Thoracic aorta (tissue), 2 donors: ENCODE measurements at regions not wholly inside any gene's neighbourhood (a gene's known extent, or its start where the extent isn't known, plus 50 kb on each side); places are given as distances from the start of the nearest gene placed in this dataset.

Source experiments
- ATAC-seq: fragments of 150-250 bp; one replicate; pipeline ENCODE4 v1.8.0; 2017; ENCODE audit warnings: low read depth; ENCODE audit not compliant: insufficient number of reproducible peaks, low FRiP score
- DNase-seq: peaks from one replicate; pipeline ENCODE4 v3.0.0-alpha.2; 2020; ENCODE audit warnings: low spot score
- H3K27ac ChIP-seq, 2 donors: fragments of 200-600 bp; sonication (generic); 1 replicate in 1 of 2; 2 replicates in 1 of 2; pipeline ENCODE4 v1.5.1; 2016; ENCODE audit warnings: mild to moderate bottlenecking in 2 of 2, moderate library complexity in 2 of 2
- H3K27me3 ChIP-seq: fragments of 200-600 bp; sonication (generic); replicated peaks from 2 replicates; pipeline ENCODE4 v1.6.0; 2016; ENCODE audit warnings: mild to moderate bottlenecking; ENCODE audit not compliant: insufficient read depth
- H3K36me3 ChIP-seq: fragments of 200-600 bp; sonication (generic); one replicate; pipeline ENCODE4 v1.5.1; 2016
- H3K4me1 ChIP-seq, 2 donors: fragments of 200-600 bp; sonication (generic); 1 replicate in 1 of 2; 2 replicates in 1 of 2; pipeline versions ENCODE4 v1.5.1 to v1.6.0; 2016; ENCODE audit warnings: low read depth in 2 of 2, mild to moderate bottlenecking in 1 of 2; ENCODE audit not compliant: control insufficient read depth in 1 of 2
- H3K4me3 ChIP-seq: fragments of 200-600 bp; sonication (generic); 2 replicates; pipeline ENCODE4 v1.5.1; 2016; ENCODE audit warnings: mild to moderate bottlenecking
- H3K9me3 ChIP-seq: fragments of 200-600 bp; sonication (generic); 2 replicates; pipeline ENCODE4 v1.5.1; 2016
- TF ChIP-seq, protein P1 (sequence below): fragments of 200-600 bp; sonication (generic); IDR thresholded peaks from one replicate; pipeline ENCODE4 v1.5.1; 2019; ENCODE audit warnings: antibody characterized with exemption

DNA sequence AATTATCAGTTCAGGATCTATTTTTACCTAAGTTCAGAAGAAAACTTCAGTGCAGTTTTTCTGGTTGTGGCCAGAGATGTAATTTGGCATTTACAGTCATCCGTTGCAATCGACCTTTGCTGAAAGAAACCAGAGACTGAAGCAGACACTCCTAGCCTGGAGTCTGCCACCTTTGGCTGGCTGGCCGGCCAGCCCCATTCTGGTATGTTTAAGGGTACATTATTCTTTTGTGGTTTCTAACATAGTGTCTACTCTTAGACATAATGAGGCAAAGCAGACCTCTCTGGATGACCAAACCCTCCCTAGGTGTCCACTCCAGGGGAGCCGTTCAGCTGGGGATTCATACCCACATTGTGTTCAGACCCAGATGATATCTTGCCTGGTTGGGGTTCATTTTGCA is 275.9 kb upstream of the TPM1 start:
- DNase-seq, result no peak
- TF ChIP-seq, protein P1, sequence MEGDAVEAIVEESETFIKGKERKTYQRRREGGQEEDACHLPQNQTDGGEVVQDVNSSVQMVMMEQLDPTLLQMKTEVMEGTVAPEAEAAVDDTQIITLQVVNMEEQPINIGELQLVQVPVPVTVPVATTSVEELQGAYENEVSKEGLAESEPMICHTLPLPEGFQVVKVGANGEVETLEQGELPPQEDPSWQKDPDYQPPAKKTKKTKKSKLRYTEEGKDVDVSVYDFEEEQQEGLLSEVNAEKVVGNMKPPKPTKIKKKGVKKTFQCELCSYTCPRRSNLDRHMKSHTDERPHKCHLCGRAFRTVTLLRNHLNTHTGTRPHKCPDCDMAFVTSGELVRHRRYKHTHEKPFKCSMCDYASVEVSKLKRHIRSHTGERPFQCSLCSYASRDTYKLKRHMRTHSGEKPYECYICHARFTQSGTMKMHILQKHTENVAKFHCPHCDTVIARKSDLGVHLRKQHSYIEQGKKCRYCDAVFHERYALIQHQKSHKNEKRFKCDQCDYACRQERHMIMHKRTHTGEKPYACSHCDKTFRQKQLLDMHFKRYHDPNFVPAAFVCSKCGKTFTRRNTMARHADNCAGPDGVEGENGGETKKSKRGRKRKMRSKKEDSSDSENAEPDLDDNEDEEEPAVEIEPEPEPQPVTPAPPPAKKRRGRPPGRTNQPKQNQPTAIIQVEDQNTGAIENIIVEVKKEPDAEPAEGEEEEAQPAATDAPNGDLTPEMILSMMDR, result no peak
- Histone ChIP-seq H3K9me3 (no peaks in the 10 kb centered on the region), H3K27ac (no peak overlapping the region), H3K36me3 (peaks cover 61% of the 10 kb centered on the region), H3K4me3 (no peak overlapping the region), H3K4me1 (no peaks in the 10 kb centered on the region), H3K27me3 (no peaks in the 10 kb centered on the region)
- ATAC-seq, result no peak

DNA sequence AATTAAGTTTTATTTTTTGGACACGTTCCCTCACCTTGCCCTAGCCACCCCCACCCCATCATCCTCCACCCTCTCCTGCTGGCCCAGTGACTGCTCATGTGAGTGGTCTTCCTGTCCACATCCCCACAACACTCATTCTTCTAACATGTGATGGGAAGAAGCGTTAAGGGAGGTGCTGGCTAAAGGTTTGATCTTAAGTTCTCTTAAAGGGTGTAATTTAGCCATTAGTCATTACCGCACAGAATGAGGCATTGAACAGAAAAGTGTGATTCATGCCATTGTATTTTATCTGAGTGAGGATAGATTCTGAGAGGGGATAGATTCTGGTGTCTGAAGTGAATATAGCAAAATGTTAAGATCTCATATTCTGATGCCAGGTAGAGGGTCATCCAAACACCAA is 272.9 kb upstream of the TPM1 start:
- no peaks in the 10 kb centered on the region for H3K27me3 ChIP-seq
- H3K4me1 ChIP-seq, result no peaks in the 10 kb centered on the region
- TF ChIP-seq, protein P1, result no peak
- ATAC-seq (no peak), DNase-seq (no peak)
- H3K4me3 ChIP-seq, result no peak overlapping the region
- H3K27ac ChIP-seq, result no peak overlapping the region
- H3K36me3 ChIP-seq, result peaks cover 73% of the 10 kb centered on the region
- H3K9me3 ChIP-seq, result no peaks in the 10 kb centered on the region

DNA sequence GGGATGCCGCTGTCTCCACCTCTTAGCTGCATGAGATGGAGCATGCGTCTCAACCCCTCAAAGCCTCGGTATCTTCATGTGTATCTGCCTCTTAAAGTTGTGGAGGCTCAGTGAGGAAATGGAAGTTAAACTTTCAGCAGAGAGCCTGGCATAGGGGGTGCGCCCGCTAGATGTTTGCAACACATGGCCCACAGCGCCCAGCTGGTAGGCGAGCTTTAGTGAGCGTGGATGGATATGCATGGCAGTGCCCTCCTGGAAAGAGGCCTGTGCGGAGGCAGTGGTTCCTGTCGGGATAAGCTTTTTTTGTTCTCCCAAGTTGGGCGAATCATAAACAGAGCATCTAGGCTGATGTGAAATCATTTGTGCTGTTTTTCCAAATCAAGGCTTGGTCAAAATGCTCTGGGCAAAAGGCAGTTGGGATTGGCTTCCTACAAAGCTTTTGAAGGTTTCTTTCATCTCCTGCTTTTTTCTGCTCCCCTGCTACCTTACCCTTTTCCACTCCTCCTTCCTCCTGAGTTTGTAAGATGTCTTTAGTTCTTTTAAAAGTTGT is 272.4 kb upstream of the TPM1 start:
- no peak overlapping the region for H3K4me3 ChIP-seq
- no peaks in the 10 kb centered on the region for H3K27me3 ChIP-seq
- TF ChIP-seq, protein P1, result no peak
- H3K4me1 ChIP-seq, result no peaks in the 10 kb centered on the region
- H3K36me3 ChIP-seq, result peaks cover 73% of the 10 kb centered on the region
- H3K9me3 ChIP-seq, result no peaks in the 10 kb centered on the region
- no peak for DNase-seq
- ATAC-seq, result no peak
- H3K27ac ChIP-seq, result no peak overlapping the region

GRCh38 chr15:62770752-62771151 is 271.8 kb upstream of the TPM1 start:
- no peak for DNase-seq
- no peak for ATAC-seq
- Histone ChIP-seq H3K36me3 (peaks cover 71% of the 10 kb centered on the region), H3K27ac (no peak overlapping the region), H3K9me3 (no peaks in the 10 kb centered on the region), H3K4me3 (no peak overlapping the region), H3K27me3 (no peaks in the 10 kb centered on the region), H3K4me1 (no peaks in the 10 kb centered on the region)
- TF ChIP-seq, protein P1, result no peak

DNA sequence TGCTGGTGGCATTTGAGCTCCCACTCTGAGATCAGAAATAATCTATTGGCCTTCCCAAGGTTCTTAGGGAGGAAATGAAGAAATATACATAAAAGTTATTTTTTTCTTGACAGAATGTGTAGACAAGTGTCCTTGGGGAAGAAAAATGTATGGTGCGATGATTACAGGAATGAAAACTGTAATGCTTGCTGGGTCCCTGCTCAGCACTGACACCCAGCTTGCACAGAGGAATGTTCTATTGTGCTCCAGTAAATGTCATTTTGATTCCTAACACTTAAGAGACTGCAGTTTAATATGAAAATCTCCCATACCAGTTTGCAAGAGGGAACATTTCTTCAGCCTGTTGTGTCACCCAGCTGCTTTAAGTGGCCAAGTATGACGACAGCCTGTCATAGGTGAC is 271.3 kb upstream of the TPM1 start:
- H3K27ac ChIP-seq, result no peak overlapping the region
- TF ChIP-seq, protein P1, result no peak
- H3K9me3 ChIP-seq, result no peaks in the 10 kb centered on the region
- peaks cover 67% of the 10 kb centered on the region for H3K36me3 ChIP-seq
- no peaks in the 10 kb centered on the region for H3K4me1 ChIP-seq
- H3K4me3 ChIP-seq, result no peak overlapping the region
- no peaks in the 10 kb centered on the region for H3K27me3 ChIP-seq
- DNase-seq, result no peak
- ATAC-seq, result no peak
